Fibroblast of lung (primary cell): ENCODE measurements at regions not wholly inside any gene's neighbourhood (a gene's known extent, or its start where the extent isn't known, plus 50 kb on each side); places are given as distances from the start of the nearest gene placed in this dataset.
"Not testable (repeated sequence)": the region's sequence is repeated elsewhere in the genome, so short reads cannot be mapped to it uniquely, and the experiment has no call there.

ENCODE experiments used
- DNase-seq, 2 donors: peaks; one replicate each; pipeline versions ENCODE4 v3.0.0 to v3.0.0-alpha.2; 2010; ENCODE audit warnings: low read depth in 2 of 2
- H2AFZ ChIP-seq: 2 replicates; pipeline ENCODE4 v1.5.1; 2012; ENCODE audit warnings: low read length, control low read depth, inconsistent platforms
- H3K27ac ChIP-seq: 2 replicates; pipeline ENCODE4 v1.5.1; 2011; ENCODE audit warnings: low read length, control low read depth; ENCODE audit not compliant: insufficient read depth
- H3K27me3 ChIP-seq: 2 replicates; pipeline ENCODE4 v1.5.1; 2011; ENCODE audit warnings: mild to moderate bottlenecking, low read length; ENCODE audit not compliant: control insufficient read depth, insufficient read depth
- H3K36me3 ChIP-seq: 2 replicates; pipeline ENCODE4 v1.5.1; 2011; ENCODE audit warnings: low read length; ENCODE audit not compliant: control insufficient read depth, insufficient read depth
- H3K4me1 ChIP-seq: 2 replicates; pipeline ENCODE4 v1.5.1; 2011; ENCODE audit warnings: low read length; ENCODE audit not compliant: control insufficient read depth, insufficient read depth; ENCODE audit errors: extremely low read depth
- H3K4me2 ChIP-seq: 2 replicates; pipeline ENCODE4 v1.5.1; 2011; ENCODE audit warnings: low read length, control low read depth; ENCODE audit not compliant: insufficient read depth; ENCODE audit errors: extremely low read depth
- H3K4me3 ChIP-seq, 4 experiments: fragments of 200-600 bp in 1 of 4; sonication (generic) in 1 of 4; replicated peaks in 1 of 4; 2 replicates each; pipeline ENCODE4 v1.5.1; 2011 to 2016; ENCODE audit warnings: low read length in 4 of 4, low read depth in 3 of 4, mild to moderate bottlenecking in 3 of 4, control low read depth in 2 of 4, inconsistent platforms in 1 of 4, mixed read lengths in 1 of 4; ENCODE audit not compliant: insufficient read depth in 1 of 4; ENCODE audit errors: control extremely low read depth in 1 of 4
- H3K79me2 ChIP-seq: 2 replicates; pipeline ENCODE4 v1.5.1; 2012; ENCODE audit warnings: mild to moderate bottlenecking, low read length, inconsistent platforms; ENCODE audit not compliant: control insufficient read depth, insufficient read depth
- H3K9ac ChIP-seq: 2 replicates; pipeline ENCODE4 v1.5.1; 2011; ENCODE audit warnings: mild to moderate bottlenecking, low read length, control low read depth; ENCODE audit not compliant: insufficient read depth
- H3K9me3 ChIP-seq: 2 replicates; pipeline ENCODE4 v1.5.1; 2012; ENCODE audit warnings: low read depth, low read length; ENCODE audit not compliant: control insufficient read depth, insufficient read depth
- H4K20me1 ChIP-seq: 2 replicates; pipeline ENCODE4 v1.5.1; 2011; ENCODE audit warnings: low read length; ENCODE audit not compliant: control insufficient read depth, insufficient read depth; ENCODE audit errors: extremely low read depth
- CTCF ChIP-seq, 2 donors: IDR thresholded peaks in 1 of 2; conservative IDR thresholded peaks in 1 of 2; 1 replicate in 1 of 2; 2 replicates in 1 of 2; pipeline ENCODE4 v1.5.1; 2011 to 2012; ENCODE audit warnings: low read length in 2 of 2, control low read depth in 1 of 2, inconsistent platforms in 1 of 2, low read depth in 1 of 2, mild to moderate bottlenecking in 1 of 2
- EZH2 ChIP-seq: IDR thresholded peaks from 2 replicates; pipeline ENCODE4 v1.5.1; 2012; ENCODE audit warnings: low read length, control low read depth, mild to moderate bottlenecking; ENCODE audit errors: missing control alignments

- Histone ChIP-seq H3K27me3 (no peaks in the 10 kb centered on the region), H3K9ac (no peak overlapping the region), H3K4me2 (no peak overlapping the region), H3K36me3 (no peaks in the 10 kb centered on the region), H4K20me1 (no peaks in the 10 kb centered on the region), H3K27ac (no peak overlapping the region), H3K4me3 (no peak overlapping the region), H3K9me3 (no peaks in the 10 kb centered on the region), H3K4me1 (no peaks in the 10 kb centered on the region), H3K79me2 (no peaks in the 10 kb centered on the region), H2AFZ (no peak overlapping the region)
- DNase-seq, result no peak
- TF ChIP-seq EZH2, result no peak
- no peak for TF ChIP-seq CTCF (conservative IDR thresholded peaks at IDR 0.05 in 1 of 2, IDR thresholded peaks at IDR 0.05 in 1 of 2; ENCODE audit: low read depth in 1 of 2, low read length in 2 of 2)
These were observed 185.2 kb upstream of the RTL1 start for GRCh38 chr14:101088714-101089113.

GRCh38 chr14:101090478-101090877 lies 187.0 kb upstream of the RTL1 start:
- H3K9me3 ChIP-seq, H3K27me3 ChIP-seq, H3K4me1 ChIP-seq, H3K27ac ChIP-seq, H3K4me3 ChIP-seq, H3K4me2 ChIP-seq, H4K20me1 ChIP-seq, DNase-seq, H3K36me3 ChIP-seq, H3K79me2 ChIP-seq, H3K9ac ChIP-seq, H2AFZ ChIP-seq: not testable (repeated sequence)

- H3K4me2 ChIP-seq, result no peak overlapping the region
- no peak overlapping the region for H3K9ac ChIP-seq
- H4K20me1 ChIP-seq, result no peaks in the 10 kb centered on the region
- H3K9me3 ChIP-seq, result no peaks in the 10 kb centered on the region
- H3K79me2 ChIP-seq, result no peaks in the 10 kb centered on the region
- H3K4me1 ChIP-seq, result no peaks in the 10 kb centered on the region
- H3K4me3 ChIP-seq, result no peak overlapping the region
- no peaks in the 10 kb centered on the region for H3K36me3 ChIP-seq
- no peak overlapping the region for H2AFZ ChIP-seq
- no peaks in the 10 kb centered on the region for H3K27me3 ChIP-seq
- no peak for DNase-seq
- TF ChIP-seq EZH2, result no peak
- TF ChIP-seq CTCF (conservative IDR thresholded peaks at IDR 0.05 in 1 of 2, IDR thresholded peaks at IDR 0.05 in 1 of 2; ENCODE audit: low read depth in 1 of 2, low read length in 2 of 2), result no peak
- H3K27ac ChIP-seq, result no peak overlapping the region
These were observed 187.5 kb upstream of the RTL1 start for GRCh38 chr14:101090976-101091375.

- H3K36me3 ChIP-seq, H3K79me2 ChIP-seq, H3K27ac ChIP-seq, DNase-seq, H3K4me2 ChIP-seq, H4K20me1 ChIP-seq, H3K4me3 ChIP-seq, H3K9ac ChIP-seq, H2AFZ ChIP-seq, H3K27me3 ChIP-seq, H3K4me1 ChIP-seq, H3K9me3 ChIP-seq: not testable (repeated sequence)
These were observed 191.4 kb upstream of the RTL1 start for GRCh38 chr14:101094916-101095315.
